HG02623 (cell line): ENCODE measurements at regions not wholly inside any gene's neighbourhood (a gene's known extent, or its start where the extent isn't known, plus 50 kb on each side); places are given as distances from the start of the nearest gene placed in this dataset.

Source experiments
- ATAC-seq: cut with Tn5 transposase; IDR thresholded peaks from one replicate; pipeline ENCODE4 v1.9.1; 2021; ENCODE audit warnings: moderate library complexity; ENCODE audit not compliant: unreplicated experiment

GRCh38 chr4:128341634-128342033 is 54.0 kb upstream of the PGRMC2 start:
- no peak for ATAC-seq

GRCh38 chr4:128338634-128339355 is 51.2 kb upstream of the PGRMC2 start:
- no peak for ATAC-seq

- ATAC-seq: no peak
Observed at GRCh38 chr4:128337863-128338262, 50.2 kb upstream of the PGRMC2 start.
